Esophagus squamous epithelium (tissue), 4 donors: ENCODE measurements at regions not wholly inside any gene's neighbourhood (a gene's known extent, or its start where the extent isn't known, plus 50 kb on each side); places are given as distances from the start of the nearest gene placed in this dataset.

Source experiments
- CTCF ChIP-seq, 6 experiments: fragments of 450-650 bp in 4 of 6; fragments of 200-600 bp in 2 of 6; sonication (generic) in 2 of 6; IDR thresholded peaks; one replicate each; pipeline ENCODE4 v1.5.1; 2016 to 2019; ENCODE audit warnings: antibody characterized with exemption in 6 of 6, mild to moderate bottlenecking in 4 of 6, moderate library complexity in 4 of 6
- POLR2A ChIP-seq, 4 donors: fragments of 450-650 bp; IDR thresholded peaks; one replicate each; pipeline ENCODE4 v1.6.1; 2017; ENCODE audit warnings: antibody characterized with exemption in 4 of 4, mild to moderate bottlenecking in 4 of 4, moderate library complexity in 3 of 4

- no peak for TF ChIP-seq CTCF (IDR thresholded peaks at IDR 0.05)
- TF ChIP-seq POLR2A (IDR thresholded peaks at IDR 0.05): no peak
Measured at GRCh38 chr4:141573678-141574077, 62.7 kb upstream of the IL15 start.
